ENCODE measurements at regions not wholly inside any gene's neighbourhood (a gene's known extent, or its start where the extent isn't known, plus 50 kb on each side); places are given as distances from the start of the nearest gene placed in this dataset.

DNA sequence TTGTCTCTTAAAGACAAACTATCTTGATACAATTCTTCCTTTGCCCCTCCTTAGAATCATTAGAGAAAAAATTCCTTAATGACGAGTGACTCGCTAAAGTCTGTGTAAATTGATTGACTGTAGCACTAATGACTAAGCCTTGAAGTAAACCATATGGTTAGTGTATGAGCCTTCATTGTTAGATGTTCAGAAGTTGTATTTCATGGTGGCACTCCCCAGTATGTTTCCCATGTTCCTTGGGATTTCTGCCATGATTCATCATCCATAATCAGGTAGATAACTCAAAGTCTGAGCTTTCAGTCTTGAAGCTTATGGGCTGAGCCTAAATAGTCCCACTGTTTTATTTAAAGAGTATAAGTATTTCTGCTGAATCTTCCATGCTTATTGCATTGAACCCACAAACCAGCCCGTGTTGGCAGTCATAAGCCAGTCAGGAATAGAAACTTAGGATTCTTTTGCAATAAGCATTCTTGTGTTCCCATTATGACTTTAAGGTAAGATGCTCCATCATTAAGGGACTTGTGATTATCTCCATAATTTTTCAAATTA is 371.2 kb upstream of the RARB start:
- TF ChIP-seq CTCF (IDR thresholded peaks at IDR 0.05; ENCODE audit: extremely low read depth in 1 of 2, insufficient read depth in 1 of 2, low read depth in 1 of 2, low read length in 2 of 2) (no peak), EZH2 (IDR thresholded peaks at IDR 0.05; ENCODE audit: borderline replicate concordance, low read depth, low read length, severe bottlenecking) (no peak), FOS (IDR thresholded peaks at IDR 0.05; ENCODE audit: borderline replicate concordance, insufficient read depth, low read length) (no peak), JUN (IDR thresholded peaks at IDR 0.05; ENCODE audit: borderline replicate concordance, insufficient read depth, insufficient read length, low read depth) (no peak), POLR2AphosphoS5 (IDR thresholded peaks at IDR 0.05; ENCODE audit: insufficient read depth, low read depth, low read length) (no peak), MYC (IDR thresholded peaks at IDR 0.05; ENCODE audit: low read depth, low read length) (no peak)
- TF ChIP-seq, protein P1, sequence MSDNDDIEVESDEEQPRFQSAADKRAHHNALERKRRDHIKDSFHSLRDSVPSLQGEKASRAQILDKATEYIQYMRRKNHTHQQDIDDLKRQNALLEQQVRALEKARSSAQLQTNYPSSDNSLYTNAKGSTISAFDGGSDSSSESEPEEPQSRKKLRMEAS (IDR thresholded peaks at IDR 0.05; ENCODE audit: insufficient read depth, insufficient read length), result no peak

Measured in endothelial cell of umbilical vein (primary cell).